ENCODE measurements at regions not wholly inside any gene's neighbourhood (a gene's known extent, or its start where the extent isn't known, plus 50 kb on each side); places are given as distances from the start of the nearest gene placed in this dataset.

- Mint-ChIP-seq H3K36me3 (no peaks in the 10 kb centered on the region), H3K27me3 (peaks cover 4 to 7% of the 10 kb centered on the region in 2 donors), H3K27ac (no peak overlapping the region), H3K4me3 (no peak overlapping the region), H3K9me3 (peaks cover 3% of the 10 kb centered on the region), H3K4me1 (ENCODE audit: low read depth in 2 of 2) (no peaks in the 10 kb centered on the region)
- DNase-seq (ENCODE audit: low spot score) (no peak), ATAC-seq (no peak)
Measured at GRCh38 chr3:3599016-3599415, 200.2 kb upstream of the LRRN1 start.

- no peaks in the 10 kb centered on the region for H3K9me3 Mint-ChIP-seq
- ATAC-seq (no peak), DNase-seq (ENCODE audit: low spot score) (no peak)
- no peak overlapping the region for H3K4me3 Mint-ChIP-seq
- no peaks in the 10 kb centered on the region for H3K27me3 Mint-ChIP-seq
- no peaks in the 10 kb centered on the region for H3K36me3 Mint-ChIP-seq
- H3K27ac Mint-ChIP-seq: no peak overlapping the region
- H3K4me1 Mint-ChIP-seq (ENCODE audit: low read depth in 2 of 2): peaks cover 0 to 2% of the 10 kb centered on the region in 2 donors
Measured at GRCh38 chr3:3594986-3595385, 204.2 kb upstream of the LRRN1 start.

- no peaks in the 10 kb centered on the region for H3K27me3 Mint-ChIP-seq
- H3K9me3 Mint-ChIP-seq: no peaks in the 10 kb centered on the region
- peaks cover 5 to 10% of the 10 kb centered on the region in 2 donors for H3K4me1 Mint-ChIP-seq (ENCODE audit: low read depth in 2 of 2)
- H3K36me3 Mint-ChIP-seq: no peaks in the 10 kb centered on the region
- H3K4me3 Mint-ChIP-seq: peak overlapping the region; percentile 61
- H3K27ac Mint-ChIP-seq: no peak overlapping the region
- DNase-seq (ENCODE audit: low spot score) (no peak), ATAC-seq (peak; percentile 53 to 67)
Measured at GRCh38 chr3:3589715-3590130, 209.5 kb upstream of the LRRN1 start.

GRCh38 chr3:3587647-3587972 lies 211.6 kb upstream of the LRRN1 start:
- Mint-ChIP-seq H3K36me3 (no peaks in the 10 kb centered on the region), H3K27me3 (no peaks in the 10 kb centered on the region), H3K9me3 (no peaks in the 10 kb centered on the region), H3K4me1 (ENCODE audit: low read depth in 2 of 2) (peaks cover 5 to 10% of the 10 kb centered on the region in 2 donors), H3K4me3 (no peak overlapping the region), H3K27ac (no peak overlapping the region)
- DNase-seq (ENCODE audit: low spot score): no peak
- no peak for ATAC-seq

- Mint-ChIP-seq H3K27ac (no peak overlapping the region), H3K9me3 (no peaks in the 10 kb centered on the region), H3K4me3 (no peak overlapping the region), H3K27me3 (no peaks in the 10 kb centered on the region), H3K36me3 (no peaks in the 10 kb centered on the region), H3K4me1 (ENCODE audit: low read depth in 2 of 2) (peaks cover 5 to 10% of the 10 kb centered on the region in 2 donors)
- no peak for DNase-seq (ENCODE audit: low spot score)
- no peak for ATAC-seq
Measured at GRCh38 chr3:3586843-3587646, 212.2 kb upstream of the LRRN1 start.

- H3K27ac Mint-ChIP-seq: no peak overlapping the region
- no peaks in the 10 kb centered on the region for H3K27me3 Mint-ChIP-seq
- ATAC-seq (no peak), DNase-seq (ENCODE audit: low spot score) (no peak)
- no peaks in the 10 kb centered on the region for H3K36me3 Mint-ChIP-seq
- no peaks in the 10 kb centered on the region for H3K9me3 Mint-ChIP-seq
- no peak overlapping the region for H3K4me3 Mint-ChIP-seq
- H3K4me1 Mint-ChIP-seq (ENCODE audit: low read depth in 2 of 2): peaks cover 5 to 10% of the 10 kb centered on the region in 2 donors
Measured at GRCh38 chr3:3586336-3586735, 212.9 kb upstream of the LRRN1 start.

- Mint-ChIP-seq H3K4me3 (no peak overlapping the region), H3K9me3 (no peaks in the 10 kb centered on the region), H3K36me3 (no peaks in the 10 kb centered on the region), H3K27ac (peak overlapping the region in 1 of 2 donors; percentile 64), H3K27me3 (no peaks in the 10 kb centered on the region), H3K4me1 (ENCODE audit: low read depth in 2 of 2) (peaks cover 10 to 17% of the 10 kb centered on the region in 2 donors)
- DNase-seq (ENCODE audit: low spot score) (no peak), ATAC-seq (no peak)
Measured at GRCh38 chr3:3579658-3580057, 219.6 kb upstream of the LRRN1 start.

- peak overlapping the region in 1 of 2 donors; percentile 84 for H3K27ac Mint-ChIP-seq
- ATAC-seq (peak; percentile 66 to 84), DNase-seq (ENCODE audit: low spot score) (peak; percentile 65)
- H3K4me3 Mint-ChIP-seq: no peak overlapping the region
- H3K27me3 Mint-ChIP-seq: no peaks in the 10 kb centered on the region
- no peaks in the 10 kb centered on the region for H3K9me3 Mint-ChIP-seq
- no peaks in the 10 kb centered on the region for H3K36me3 Mint-ChIP-seq
- peaks cover 13 to 20% of the 10 kb centered on the region in 2 donors for H3K4me1 Mint-ChIP-seq (ENCODE audit: low read depth in 2 of 2)
Measured at GRCh38 chr3:3578718-3579117, 220.5 kb upstream of the LRRN1 start.

GRCh38 chr3:3577823-3578222 lies 221.4 kb upstream of the LRRN1 start:
- Mint-ChIP-seq H3K27me3 (no peaks in the 10 kb centered on the region), H3K36me3 (no peaks in the 10 kb centered on the region), H3K27ac (peak overlapping the region in 1 of 2 donors; percentile 84), H3K9me3 (no peaks in the 10 kb centered on the region), H3K4me3 (no peak overlapping the region), H3K4me1 (ENCODE audit: low read depth in 2 of 2) (peaks cover 22 to 29% of the 10 kb centered on the region in 2 donors)
- ATAC-seq: no peak
- no peak for DNase-seq (ENCODE audit: low spot score)

GRCh38 chr3:3573341-3573740 lies 225.9 kb upstream of the LRRN1 start:
- Mint-ChIP-seq H3K36me3 (no peaks in the 10 kb centered on the region), H3K27me3 (no peaks in the 10 kb centered on the region), H3K4me3 (peak overlapping the region; percentile 48), H3K4me1 (ENCODE audit: low read depth in 2 of 2) (peaks cover 24 to 29% of the 10 kb centered on the region in 2 donors), H3K9me3 (no peaks in the 10 kb centered on the region), H3K27ac (peak overlapping the region in 1 of 2 donors; percentile 82)
- DNase-seq (ENCODE audit: low spot score) (no peak), ATAC-seq (no peak)

- Mint-ChIP-seq H3K27me3 (peaks cover 0 to 4% of the 10 kb centered on the region in 2 donors), H3K9me3 (peaks cover 2% of the 10 kb centered on the region), H3K4me1 (ENCODE audit: low read depth in 2 of 2) (no peaks in the 10 kb centered on the region), H3K4me3 (no peak overlapping the region), H3K27ac (no peak overlapping the region), H3K36me3 (no peaks in the 10 kb centered on the region)
- DNase-seq (ENCODE audit: low spot score) (no peak), ATAC-seq (no peak)
Measured at GRCh38 chr3:3560591-3561311, 238.5 kb upstream of the LRRN1 start.

GRCh38 chr3:3559786-3560185 lies 239.4 kb upstream of the LRRN1 start:
- peaks cover 0 to 4% of the 10 kb centered on the region in 2 donors for H3K27me3 Mint-ChIP-seq
- H3K9me3 Mint-ChIP-seq: peaks cover 2% of the 10 kb centered on the region
- H3K4me3 Mint-ChIP-seq: no peak overlapping the region
- no peaks in the 10 kb centered on the region for H3K4me1 Mint-ChIP-seq (ENCODE audit: low read depth in 2 of 2)
- H3K27ac Mint-ChIP-seq: no peak overlapping the region
- ATAC-seq: no peak
- DNase-seq (ENCODE audit: low spot score): no peak
- no peaks in the 10 kb centered on the region for H3K36me3 Mint-ChIP-seq

GRCh38 chr3:3556078-3556477 lies 243.2 kb upstream of the LRRN1 start:
- Mint-ChIP-seq H3K27me3 (peaks cover 1 to 4% of the 10 kb centered on the region in 2 donors), H3K9me3 (peaks cover 2% of the 10 kb centered on the region), H3K36me3 (no peaks in the 10 kb centered on the region), H3K4me3 (no peak overlapping the region), H3K4me1 (ENCODE audit: low read depth in 2 of 2) (no peaks in the 10 kb centered on the region), H3K27ac (no peak overlapping the region)
- no peak for DNase-seq (ENCODE audit: low spot score)
- no peak for ATAC-seq

- no peaks in the 10 kb centered on the region for H3K4me1 Mint-ChIP-seq (ENCODE audit: low read depth in 2 of 2)
- DNase-seq (ENCODE audit: low spot score) (no peak), ATAC-seq (no peak)
- no peak overlapping the region for H3K27ac Mint-ChIP-seq
- H3K27me3 Mint-ChIP-seq: peaks cover under 1 to 7% of the 10 kb centered on the region in 2 donors
- peaks cover 9% of the 10 kb centered on the region for H3K9me3 Mint-ChIP-seq
- H3K4me3 Mint-ChIP-seq: no peak overlapping the region
- peaks cover 10% of the 10 kb centered on the region for H3K36me3 Mint-ChIP-seq
Measured at GRCh38 chr3:3553236-3553635, 246.0 kb upstream of the LRRN1 start.

Data from natural killer cell treated with Interleukin-12 subunit alpha and Interleukin-12 subunit beta and Interleukin-15 and Interleukin-18, amount 100 ng/mL, for 72 hours (primary cell).